Astrocyte (in vitro differentiated cells and primary cell): ENCODE measurements at regions not wholly inside any gene's neighbourhood (a gene's known extent, or its start where the extent isn't known, plus 50 kb on each side); places are given as distances from the start of the nearest gene placed in this dataset.

Experiments used
- DNase-seq: peaks from one replicate; pipeline ENCODE4 v3.0.0-alpha.2; 2010; ENCODE audit warnings: low read depth
- FAIRE-seq: peaks from 2 replicates; lab custom pipeline; 2011; peaks lifted over from hg19 to GRCh38; lab: Jason Lieb, UNC
- H2AFZ ChIP-seq: 2 replicates; pipeline ENCODE4 v1.6.0; 2012; ENCODE audit warnings: low read depth, low read length, inconsistent platforms
- H3K27ac ChIP-seq: 2 replicates; pipeline ENCODE4 v1.5.1; 2011; ENCODE audit warnings: low read depth, low read length, inconsistent platforms
- H3K27me3 ChIP-seq: 2 replicates; pipeline ENCODE4 v1.6.0; 2011; ENCODE audit warnings: low read length, inconsistent platforms; ENCODE audit not compliant: insufficient read depth
- H3K36me3 ChIP-seq: 2 replicates; pipeline ENCODE4 v1.5.1; 2011; ENCODE audit warnings: low read length, inconsistent platforms; ENCODE audit not compliant: insufficient read depth
- H3K4me1 ChIP-seq: 2 replicates; pipeline ENCODE4 v1.5.1; 2011; ENCODE audit warnings: low read length, inconsistent platforms; ENCODE audit not compliant: insufficient read depth
- H3K4me2 ChIP-seq: 2 replicates; pipeline ENCODE4 v1.6.0; 2012; ENCODE audit warnings: low read length, inconsistent platforms
- H3K4me3 ChIP-seq: 2 replicates; pipeline ENCODE4 v1.5.1; 2011; ENCODE audit warnings: low read depth, mild to moderate bottlenecking, low read length, inconsistent platforms; ENCODE audit not compliant: insufficient read depth
- H3K79me2 ChIP-seq: 2 replicates; pipeline ENCODE4 v1.6.0; 2012; ENCODE audit warnings: mild to moderate bottlenecking, low read length, inconsistent platforms; ENCODE audit not compliant: insufficient read depth
- H3K9ac ChIP-seq: 2 replicates; pipeline ENCODE4 v1.6.0; 2012; ENCODE audit warnings: mild to moderate bottlenecking, low read length, inconsistent platforms
- H3K9me3 ChIP-seq: 2 replicates; pipeline ENCODE4 v1.5.1; 2012; ENCODE audit warnings: low read depth, mild to moderate bottlenecking, low read length, inconsistent platforms; ENCODE audit not compliant: insufficient read depth
- H4K20me1 ChIP-seq: 2 replicates; pipeline ENCODE4 v1.6.0; 2012; ENCODE audit warnings: low read length, inconsistent platforms; ENCODE audit not compliant: insufficient read depth
- H3K27ac Mint-ChIP-seq: one replicate; pipeline ENCODE4 v1.8.0; 2021; ENCODE audit warnings: mild to moderate bottlenecking, mixed read lengths; ENCODE audit not compliant: unreplicated experiment
- H3K27me3 Mint-ChIP-seq: one replicate; pipeline ENCODE4 v1.8.0; 2021; ENCODE audit warnings: low read depth, mixed read lengths; ENCODE audit not compliant: unreplicated experiment
- H3K36me3 Mint-ChIP-seq: one replicate; pipeline ENCODE4 v1.8.0; 2021; ENCODE audit warnings: low read depth, mixed read lengths; ENCODE audit not compliant: unreplicated experiment
- H3K4me1 Mint-ChIP-seq: one replicate; pipeline ENCODE4 v1.8.0; 2021; ENCODE audit warnings: low read depth, mixed read lengths; ENCODE audit not compliant: unreplicated experiment
- H3K4me3 Mint-ChIP-seq: one replicate; pipeline ENCODE4 v1.8.0; 2021; ENCODE audit warnings: mild to moderate bottlenecking, moderate library complexity, mixed read lengths; ENCODE audit not compliant: unreplicated experiment
- H3K9me3 Mint-ChIP-seq: one replicate; pipeline ENCODE4 v1.8.0; 2021; ENCODE audit warnings: mild to moderate bottlenecking, mixed read lengths; ENCODE audit not compliant: unreplicated experiment
- EZH2 ChIP-seq: IDR thresholded peaks from 2 replicates; pipeline ENCODE4 v1.6.1; 2012; ENCODE audit warnings: mild to moderate bottlenecking, low read length, inconsistent platforms; ENCODE audit not compliant: insufficient read depth
- TF ChIP-seq, protein P1 (sequence below): IDR thresholded peaks from 2 replicates; pipeline ENCODE4 v1.5.1; 2011; ENCODE audit warnings: low read depth, mild to moderate bottlenecking, inconsistent platforms, low read length, moderate library complexity; ENCODE audit not compliant: insufficient read depth

DNA sequence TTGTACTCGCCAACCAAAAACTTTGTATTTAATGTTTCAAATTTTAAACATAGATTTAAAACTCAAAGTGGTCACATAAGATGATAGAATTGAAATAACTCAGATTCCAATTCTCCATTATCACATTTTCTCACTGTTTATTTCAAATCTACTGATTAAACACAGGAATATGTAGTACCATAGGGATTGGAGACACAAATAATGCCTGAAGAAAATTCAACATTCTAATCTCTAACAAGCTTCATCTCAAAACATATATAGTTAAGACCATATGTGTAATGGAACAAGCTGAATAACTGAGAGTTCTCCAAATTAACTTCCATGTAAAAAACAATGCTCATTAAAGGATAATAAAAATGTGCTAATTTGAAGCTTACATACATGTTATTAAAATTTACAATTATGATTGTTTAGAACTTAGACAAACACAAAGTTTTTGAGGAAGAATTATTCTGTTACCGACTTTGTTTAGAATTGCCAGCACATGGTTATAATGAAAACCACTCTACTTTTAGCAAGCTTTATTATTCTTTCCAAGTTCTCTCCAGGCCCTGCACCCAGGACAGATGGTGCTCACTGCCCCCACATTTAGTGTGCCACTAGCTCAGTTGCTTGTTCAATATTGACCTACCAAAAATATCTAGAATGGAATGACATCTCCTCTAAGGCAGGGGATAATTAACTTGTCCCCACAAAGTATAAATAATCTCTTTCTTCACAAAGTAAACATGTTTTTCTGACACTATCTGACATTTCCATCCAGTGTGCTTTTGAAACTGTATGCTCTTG lies 467.2 kb downstream of the TTLL7 start:
- Histone ChIP-seq H3K9me3 (no peaks in the 10 kb centered on the region), H3K27me3 (no peaks in the 10 kb centered on the region), H4K20me1 (no peaks in the 10 kb centered on the region), H3K4me3 (no peak overlapping the region), H3K4me1 (no peaks in the 10 kb centered on the region), H2AFZ (no peak overlapping the region), H3K27ac (no peak overlapping the region), H3K4me2 (no peak overlapping the region), H3K9ac (no peak overlapping the region), H3K79me2 (no peaks in the 10 kb centered on the region), H3K36me3 (no peaks in the 10 kb centered on the region)
- Mint-ChIP-seq H3K4me3 (no peak overlapping the region), H3K27ac (no peak overlapping the region), H3K27me3 (no peaks in the 10 kb centered on the region), H3K36me3 (no peaks in the 10 kb centered on the region), H3K4me1 (no peaks in the 10 kb centered on the region), H3K9me3 (no peaks in the 10 kb centered on the region)
- TF ChIP-seq, protein P1, sequence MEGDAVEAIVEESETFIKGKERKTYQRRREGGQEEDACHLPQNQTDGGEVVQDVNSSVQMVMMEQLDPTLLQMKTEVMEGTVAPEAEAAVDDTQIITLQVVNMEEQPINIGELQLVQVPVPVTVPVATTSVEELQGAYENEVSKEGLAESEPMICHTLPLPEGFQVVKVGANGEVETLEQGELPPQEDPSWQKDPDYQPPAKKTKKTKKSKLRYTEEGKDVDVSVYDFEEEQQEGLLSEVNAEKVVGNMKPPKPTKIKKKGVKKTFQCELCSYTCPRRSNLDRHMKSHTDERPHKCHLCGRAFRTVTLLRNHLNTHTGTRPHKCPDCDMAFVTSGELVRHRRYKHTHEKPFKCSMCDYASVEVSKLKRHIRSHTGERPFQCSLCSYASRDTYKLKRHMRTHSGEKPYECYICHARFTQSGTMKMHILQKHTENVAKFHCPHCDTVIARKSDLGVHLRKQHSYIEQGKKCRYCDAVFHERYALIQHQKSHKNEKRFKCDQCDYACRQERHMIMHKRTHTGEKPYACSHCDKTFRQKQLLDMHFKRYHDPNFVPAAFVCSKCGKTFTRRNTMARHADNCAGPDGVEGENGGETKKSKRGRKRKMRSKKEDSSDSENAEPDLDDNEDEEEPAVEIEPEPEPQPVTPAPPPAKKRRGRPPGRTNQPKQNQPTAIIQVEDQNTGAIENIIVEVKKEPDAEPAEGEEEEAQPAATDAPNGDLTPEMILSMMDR = no peak
- TF ChIP-seq EZH2 = no peak
- no peak for FAIRE-seq
- DNase-seq = no peak

DNA sequence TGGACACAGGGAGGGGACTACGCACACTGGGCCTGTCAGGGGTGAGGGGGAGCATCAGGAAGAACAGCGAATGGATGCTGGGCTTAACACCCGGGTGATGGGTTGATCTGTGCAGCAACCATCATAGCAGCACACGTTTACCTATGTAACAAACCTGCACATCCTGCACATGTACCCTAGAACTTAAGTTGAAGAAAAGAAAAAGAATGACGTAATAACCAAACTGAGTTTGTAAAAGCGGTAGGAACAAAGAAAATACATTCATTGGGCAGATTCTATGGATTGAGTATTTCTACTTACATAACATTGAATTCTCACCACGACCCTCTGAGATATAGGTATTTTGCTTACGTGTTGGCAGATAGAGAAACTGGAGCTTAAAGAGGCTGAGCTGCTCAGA lies 468.4 kb downstream of the TTLL7 start:
- H3K9me3 Mint-ChIP-seq = no peaks in the 10 kb centered on the region
- Histone ChIP-seq H3K4me2 (no peak overlapping the region), H3K4me1 (no peaks in the 10 kb centered on the region), H3K27ac (no peak overlapping the region), H4K20me1 (no peaks in the 10 kb centered on the region), H2AFZ (no peak overlapping the region), H3K79me2 (no peaks in the 10 kb centered on the region), H3K9me3 (no peaks in the 10 kb centered on the region), H3K27me3 (no peaks in the 10 kb centered on the region), H3K36me3 (no peaks in the 10 kb centered on the region), H3K4me3 (no peak overlapping the region), H3K9ac (no peak overlapping the region)
- H3K4me1 Mint-ChIP-seq = no peaks in the 10 kb centered on the region
- no peak overlapping the region for H3K27ac Mint-ChIP-seq
- no peaks in the 10 kb centered on the region for H3K27me3 Mint-ChIP-seq
- H3K4me3 Mint-ChIP-seq = no peak overlapping the region
- DNase-seq (no peak), FAIRE-seq (no peak)
- no peaks in the 10 kb centered on the region for H3K36me3 Mint-ChIP-seq
- TF ChIP-seq, protein P1 = no peak
- no peak for TF ChIP-seq EZH2

DNA sequence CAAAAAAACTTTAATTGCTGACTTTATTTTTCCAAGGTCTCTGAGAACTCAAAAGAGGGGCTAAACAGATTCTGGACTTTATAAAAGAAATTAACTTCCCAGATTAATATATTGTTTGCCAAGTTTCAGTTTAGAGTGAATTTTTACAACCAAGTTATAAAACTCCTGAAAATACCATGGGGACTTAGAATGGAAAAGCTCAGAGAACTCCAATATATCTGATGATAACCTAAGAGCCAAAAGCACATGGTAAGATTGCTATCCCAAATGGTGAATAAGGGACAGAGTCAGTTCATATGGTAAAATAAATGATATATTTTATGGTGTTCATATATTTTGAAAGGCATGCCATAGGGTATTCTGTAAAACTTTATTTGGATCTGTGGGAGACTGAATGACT lies 470.9 kb downstream of the TTLL7 start:
- H3K4me1 ChIP-seq = no peaks in the 10 kb centered on the region
- H3K79me2 ChIP-seq = no peaks in the 10 kb centered on the region
- H3K27ac ChIP-seq = no peak overlapping the region
- Mint-ChIP-seq H3K4me1 (no peaks in the 10 kb centered on the region), H3K27me3 (no peaks in the 10 kb centered on the region), H3K36me3 (no peaks in the 10 kb centered on the region), H3K27ac (no peak overlapping the region), H3K9me3 (no peaks in the 10 kb centered on the region), H3K4me3 (no peak overlapping the region)
- H3K4me3 ChIP-seq = no peak overlapping the region
- H3K27me3 ChIP-seq = no peaks in the 10 kb centered on the region
- H3K9ac ChIP-seq = no peak overlapping the region
- no peaks in the 10 kb centered on the region for H4K20me1 ChIP-seq
- DNase-seq (no peak), FAIRE-seq (no peak)
- no peak overlapping the region for H3K4me2 ChIP-seq
- H2AFZ ChIP-seq = no peak overlapping the region
- no peaks in the 10 kb centered on the region for H3K9me3 ChIP-seq
- H3K36me3 ChIP-seq = no peaks in the 10 kb centered on the region
- no peak for TF ChIP-seq EZH2
- TF ChIP-seq, protein P1 = no peak
